ENCODE measurements at regions not wholly inside any gene's neighbourhood (a gene's known extent, or its start where the extent isn't known, plus 50 kb on each side); places are given as distances from the start of the nearest gene placed in this dataset.
A peak's percentile ranks its signal among the peaks of the same experiment; 100 is the strongest.

DNA sequence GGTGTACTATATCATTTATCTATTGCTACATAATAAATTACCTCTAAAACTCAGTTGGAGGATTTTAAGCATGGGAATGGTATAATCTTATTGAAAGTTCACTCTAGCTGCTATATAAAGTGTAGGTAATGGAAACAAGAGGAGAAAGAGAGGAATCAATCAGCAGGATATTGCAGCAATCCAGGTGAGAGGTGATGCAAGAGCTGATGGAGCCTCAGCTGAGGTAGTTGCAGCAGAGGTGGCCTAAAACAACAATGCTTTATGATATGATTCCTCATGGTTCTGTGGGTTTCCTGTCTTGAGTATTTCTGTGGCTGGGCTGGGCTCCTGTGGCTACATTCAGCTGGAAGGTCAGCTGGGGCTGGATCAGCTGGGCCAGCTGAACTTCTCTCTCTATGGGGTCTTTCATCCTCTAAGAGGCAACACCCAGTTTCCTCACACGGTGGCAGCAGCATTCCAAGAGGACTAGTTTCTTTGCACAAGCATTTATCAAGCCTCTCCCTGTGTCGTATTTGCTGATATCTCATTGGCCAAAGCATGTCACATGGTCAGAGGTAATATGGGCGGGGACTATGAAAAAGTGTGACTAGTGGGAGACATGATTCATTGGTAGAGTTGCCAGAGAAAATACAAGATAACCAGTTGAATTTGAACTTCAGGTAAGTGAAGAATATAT, 135.4 kb upstream of the LARGE1 start:
- DNase-seq: no peak

DNA sequence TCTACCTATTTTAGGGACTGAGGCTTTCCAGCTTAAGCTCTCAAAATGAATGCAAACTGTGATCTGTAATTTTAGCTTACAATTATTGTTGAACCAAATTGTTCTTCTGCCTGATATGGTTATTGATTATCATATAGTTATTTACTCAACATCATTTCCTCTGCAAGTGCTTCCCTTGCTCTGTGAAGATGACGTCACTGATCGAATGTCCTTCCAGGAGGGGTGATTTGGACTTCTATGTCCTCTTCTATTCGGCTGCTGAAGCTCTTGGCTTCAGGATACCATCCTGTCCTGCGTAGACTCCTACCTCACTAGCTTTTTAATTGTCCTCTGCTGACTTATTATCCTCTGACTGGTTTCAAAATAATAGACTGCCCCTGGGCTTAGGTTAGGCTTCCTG, 137.4 kb upstream of the LARGE1 start:
- no peak for DNase-seq

DNA sequence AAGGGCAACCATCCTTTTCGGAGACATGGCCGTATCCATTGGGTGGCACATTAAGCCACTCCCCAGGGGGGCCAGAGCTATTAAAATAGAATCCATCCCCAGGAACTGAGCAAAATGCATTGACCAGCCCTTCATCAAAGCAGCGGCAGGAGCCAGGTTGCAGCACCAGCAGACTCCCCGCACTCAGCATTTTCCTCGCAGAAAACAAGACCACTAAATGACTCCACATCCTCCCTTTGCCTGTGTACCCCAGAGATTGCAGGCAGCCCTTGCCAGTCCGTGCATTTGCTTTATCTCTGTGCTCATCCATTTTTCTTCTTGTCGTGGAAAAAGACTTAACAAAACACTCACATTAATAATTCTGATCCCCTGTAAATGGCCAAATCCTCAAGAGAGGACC, 144.4 kb upstream of the LARGE1 start:
- DNase-seq: no peak

DNA sequence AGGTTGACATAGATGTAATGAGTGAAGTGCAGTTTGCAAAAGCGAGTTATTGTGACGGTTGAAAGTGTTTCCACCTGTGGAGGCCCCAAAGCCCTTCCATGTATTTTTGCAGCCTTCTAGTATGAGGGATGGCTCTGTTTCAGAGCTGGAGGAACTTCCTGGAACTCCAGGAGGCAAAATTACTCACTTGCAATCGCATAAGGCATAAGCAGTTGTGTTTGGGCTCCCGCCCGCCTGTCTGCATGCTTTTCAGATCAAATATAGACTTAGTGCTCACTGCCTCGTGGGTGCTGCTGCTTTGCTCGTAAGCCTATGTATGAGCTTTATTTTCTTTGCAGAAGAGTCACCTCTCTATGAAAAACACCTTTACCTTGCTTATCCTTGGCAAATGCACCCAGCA, 146.8 kb upstream of the LARGE1 start:
- DNase-seq: no peak

DNA sequence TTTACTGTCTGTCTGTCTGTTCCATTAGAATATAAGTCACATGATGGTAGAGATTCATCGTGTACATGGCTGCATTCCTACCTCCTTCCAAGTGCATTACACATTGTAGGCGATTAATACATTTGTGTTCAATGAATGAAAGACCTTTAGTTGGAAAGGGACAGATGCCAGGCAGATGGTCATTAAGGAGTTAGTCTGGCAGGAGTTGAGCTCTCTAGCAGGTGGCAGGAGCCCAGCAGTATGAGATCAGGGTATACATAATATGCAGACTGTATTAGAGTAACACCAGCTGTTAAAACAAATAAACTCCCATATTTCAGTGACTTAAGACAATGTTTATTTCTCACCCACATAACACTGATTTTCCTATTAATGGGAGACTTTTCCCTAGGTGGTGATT, 147.7 kb upstream of the LARGE1 start:
- DNase-seq: no peak

DNA sequence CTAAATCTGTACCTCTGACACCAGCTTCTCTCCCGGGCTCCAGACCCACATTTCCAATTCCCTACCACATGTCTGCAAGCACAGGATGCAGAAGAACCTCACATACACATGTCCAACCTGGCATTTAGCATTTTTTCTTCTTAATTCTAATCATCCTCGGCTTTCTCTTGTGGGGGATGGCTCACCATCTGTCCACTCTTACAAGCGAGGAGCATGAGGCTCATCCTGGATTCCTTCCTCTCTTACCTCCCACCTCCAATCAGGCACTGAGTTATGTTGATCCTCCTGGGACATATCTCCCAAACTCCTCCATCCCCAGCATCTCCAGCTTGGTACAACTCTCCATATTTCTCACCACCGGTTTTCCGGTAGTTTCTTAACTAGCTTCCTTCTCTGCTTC, 149.8 kb upstream of the LARGE1 start:
- DNase-seq: no peak

DNA sequence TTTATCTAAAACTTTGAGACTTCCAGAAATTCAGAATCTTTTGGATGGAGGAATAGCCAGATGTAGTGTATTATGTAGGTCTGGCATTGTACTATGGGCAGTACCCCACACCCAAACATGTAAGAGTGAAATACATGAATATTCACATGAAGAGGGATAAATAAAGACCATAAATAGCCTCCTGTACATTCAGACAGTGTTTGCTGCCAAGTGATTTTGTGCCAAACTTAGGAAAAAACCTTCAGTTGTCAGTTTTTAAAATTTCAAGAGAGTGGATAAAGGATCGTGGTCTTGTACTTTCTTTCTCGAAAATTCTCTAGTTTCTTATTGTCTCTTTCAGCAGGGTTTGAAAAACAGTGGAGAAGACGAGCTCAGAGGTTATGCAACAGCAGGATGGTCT, 150.3 kb upstream of the LARGE1 start:
- DNase-seq: no peak

DNA sequence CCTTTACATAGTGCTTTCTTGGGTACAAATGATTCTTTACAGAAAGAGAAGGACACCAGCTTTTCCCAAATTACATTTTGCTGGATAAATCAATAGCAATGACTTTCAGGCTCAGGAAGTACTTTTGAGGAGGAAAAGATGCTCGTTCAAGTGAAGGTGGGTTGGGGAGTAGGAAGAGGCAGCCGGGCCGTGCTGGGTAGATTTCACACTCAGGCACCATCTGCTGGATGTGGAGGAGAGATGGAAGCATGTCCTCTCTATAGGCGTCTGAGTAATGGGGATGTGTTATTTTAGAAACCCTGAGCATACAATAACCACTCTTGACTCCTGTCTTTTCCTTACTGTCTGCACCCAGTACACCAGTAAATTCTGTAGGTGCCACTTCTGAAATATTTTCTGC, 152.3 kb upstream of the LARGE1 start:
- DNase-seq: no peak

DNA sequence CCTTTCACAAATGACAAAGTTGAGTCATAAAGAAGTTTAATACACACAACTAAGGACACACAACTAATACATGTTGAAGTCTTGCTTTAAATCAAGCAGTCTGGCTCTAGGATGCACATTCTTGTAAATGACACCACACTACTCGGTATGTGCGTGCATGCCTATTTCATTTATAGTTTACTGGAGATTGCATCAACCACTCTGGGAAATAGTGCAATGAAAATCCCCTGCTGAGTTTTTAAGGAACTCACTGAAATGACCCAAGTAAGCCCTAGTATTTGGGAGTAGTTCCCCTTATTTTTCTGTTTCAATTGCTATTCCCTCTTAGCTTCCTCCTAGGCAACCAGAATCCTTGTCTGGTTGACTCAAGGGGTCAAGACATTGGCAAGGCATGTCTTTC, 160.2 kb upstream of the LARGE1 start:
- DNase-seq: no peak

DNA sequence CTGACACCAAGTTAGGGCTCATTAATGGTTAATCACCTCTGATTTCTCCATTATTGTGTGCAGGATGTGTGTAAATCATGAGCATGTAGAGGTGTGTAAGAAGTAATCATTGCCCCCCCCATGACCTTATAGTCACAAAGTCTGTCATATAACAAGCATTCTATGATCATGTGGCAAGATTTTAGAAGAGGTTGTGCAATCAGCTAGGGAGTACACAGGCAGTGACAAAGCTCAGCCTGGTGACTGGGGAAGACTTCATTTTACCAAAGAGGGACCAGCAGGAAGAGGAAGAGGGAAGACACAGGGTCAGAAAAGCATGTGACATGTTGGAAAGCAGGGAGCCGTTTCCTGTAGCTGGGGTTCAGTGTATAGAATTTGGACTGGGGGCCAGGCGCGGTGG, 176.5 kb upstream of the LARGE1 start:
- no peak for DNase-seq

DNA sequence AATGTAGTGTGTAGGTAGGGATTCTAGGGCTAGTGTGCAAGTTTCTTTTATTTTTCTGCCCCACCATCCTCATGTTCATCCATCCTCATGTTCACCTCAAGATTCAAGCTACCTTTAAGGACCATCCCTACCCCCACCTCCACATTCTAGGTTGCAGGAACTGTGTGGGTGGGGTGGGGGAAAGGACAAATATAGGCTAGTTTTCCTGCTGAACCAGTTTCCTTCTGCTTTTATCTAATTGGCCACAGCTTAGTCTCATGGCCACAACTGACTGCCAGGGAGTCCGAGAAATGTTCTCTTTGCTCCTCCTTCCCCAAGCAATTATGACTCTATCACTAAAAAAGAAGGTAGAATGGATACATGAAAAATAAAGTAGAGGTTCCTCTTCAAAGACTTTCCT, 179.0 kb upstream of the LARGE1 start:
- no peak for DNase-seq

DNA sequence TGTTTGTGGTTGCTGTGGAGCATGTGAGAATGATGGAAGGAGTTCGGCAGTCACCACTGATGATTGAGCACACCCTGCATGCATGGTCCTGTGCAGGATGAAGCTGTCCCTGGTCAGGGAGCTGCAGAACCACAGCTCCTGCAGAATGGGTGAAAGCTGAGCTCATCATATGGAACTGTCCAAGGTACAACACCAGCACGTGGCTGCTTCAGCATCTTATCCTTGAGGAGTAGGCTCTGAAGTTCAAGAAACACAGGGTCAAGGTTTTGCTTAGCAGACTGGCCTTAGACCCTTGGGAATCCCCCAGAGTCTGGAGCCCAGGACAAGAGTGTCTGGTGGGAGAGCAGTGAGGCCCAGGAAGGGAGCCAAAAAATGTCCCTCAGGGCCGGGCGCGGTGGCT, 182.4 kb upstream of the LARGE1 start:
- no peak for DNase-seq

DNA sequence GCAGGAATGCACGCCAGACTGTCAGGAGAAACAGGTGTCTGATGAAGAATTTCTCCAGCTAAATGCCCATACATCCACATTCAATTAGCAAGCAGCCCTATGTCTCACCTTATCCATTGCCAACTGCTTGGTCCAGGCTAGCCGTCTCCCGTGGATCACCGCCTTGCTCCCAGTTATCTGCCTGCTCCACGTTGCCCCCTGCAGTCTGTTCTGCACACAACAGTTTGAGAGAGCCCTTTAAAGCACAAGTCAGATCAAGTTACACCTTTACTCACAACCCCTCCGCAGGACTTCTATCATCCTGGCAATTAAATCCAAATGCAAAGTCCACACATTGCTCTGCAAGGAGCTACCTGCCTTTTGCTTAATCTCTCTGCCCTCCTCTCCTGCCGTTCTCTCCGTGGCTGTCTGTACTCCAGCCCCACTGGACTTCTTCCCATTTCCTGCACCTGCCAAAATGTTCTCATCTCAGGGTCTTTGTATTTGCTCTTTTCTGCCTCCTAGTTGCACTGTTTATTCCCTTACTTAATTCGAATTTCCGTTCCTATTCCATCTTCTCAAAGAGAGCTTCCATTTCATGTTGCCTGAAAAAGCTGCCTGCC, 185.3 kb upstream of the LARGE1 start:
- no peak for DNase-seq

DNA sequence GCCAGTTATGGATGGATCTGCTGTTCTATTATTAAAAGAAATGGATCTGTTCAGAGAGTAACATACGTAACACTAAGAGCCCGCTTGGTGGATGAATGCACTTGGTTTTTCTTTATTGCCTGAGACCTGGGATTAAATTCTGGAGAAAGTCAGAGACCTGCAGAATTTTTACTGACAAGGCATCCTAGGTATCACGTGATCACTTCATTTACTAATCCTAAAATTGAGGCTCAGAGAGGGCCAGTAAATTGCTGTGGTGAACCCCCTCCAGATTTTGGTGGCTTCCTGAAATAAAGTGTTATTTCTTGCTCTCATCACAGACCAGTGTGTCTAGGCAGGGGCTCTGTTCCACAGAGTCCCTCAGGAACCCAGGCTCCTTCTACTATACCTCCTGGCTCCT, 187.9 kb upstream of the LARGE1 start:
- DNase-seq: no peak

DNA sequence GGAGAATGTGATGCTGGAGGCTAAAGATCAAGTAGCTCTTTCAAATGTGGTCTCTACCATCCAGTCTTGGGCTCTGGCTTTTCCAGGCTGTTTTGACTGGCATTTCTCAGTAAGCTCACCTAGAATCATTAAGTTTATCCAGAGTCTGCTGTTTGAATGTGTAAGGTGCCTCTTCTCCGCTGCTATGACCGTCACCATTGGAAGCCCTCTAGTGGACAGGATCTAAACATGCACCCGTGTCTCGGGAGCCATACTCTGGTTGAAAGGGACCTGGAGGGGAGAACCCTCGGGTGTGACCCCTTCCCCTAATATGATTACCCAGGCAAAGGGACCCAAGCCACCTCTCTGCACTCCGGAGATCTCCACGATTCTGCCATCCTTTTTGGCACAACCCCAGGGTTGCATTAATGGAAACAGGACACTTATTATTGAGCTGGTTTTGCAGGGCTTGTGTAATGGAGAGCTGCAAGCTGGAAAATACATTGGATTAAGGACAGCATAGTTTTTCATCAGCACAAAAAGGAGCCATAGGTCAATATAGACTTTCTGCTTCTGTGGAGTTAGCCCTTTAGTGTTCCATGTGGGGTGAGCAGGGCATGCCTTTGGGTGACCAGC, 191.0 kb upstream of the LARGE1 start:
- DNase-seq: peak; percentile 22

DNA sequence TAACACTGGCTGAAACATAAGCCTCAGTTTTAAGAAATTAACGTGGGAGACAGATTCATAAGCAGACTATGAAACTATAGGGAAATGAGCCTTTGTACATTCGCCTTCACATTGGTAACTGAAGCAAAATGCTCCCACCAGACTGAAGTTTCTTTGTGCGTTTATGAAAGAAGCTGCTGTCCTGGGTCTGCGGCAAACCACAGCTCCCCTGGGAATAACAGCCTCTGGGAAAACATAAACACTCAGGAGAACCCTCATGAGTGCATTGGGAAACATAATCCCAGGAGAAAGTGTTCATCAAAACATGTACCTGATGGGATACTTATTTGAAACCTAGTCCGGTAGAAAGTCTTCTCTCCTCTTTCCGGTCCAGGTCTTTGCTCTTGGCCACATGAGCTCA, 193.1 kb upstream of the LARGE1 start:
- no peak for DNase-seq

DNA sequence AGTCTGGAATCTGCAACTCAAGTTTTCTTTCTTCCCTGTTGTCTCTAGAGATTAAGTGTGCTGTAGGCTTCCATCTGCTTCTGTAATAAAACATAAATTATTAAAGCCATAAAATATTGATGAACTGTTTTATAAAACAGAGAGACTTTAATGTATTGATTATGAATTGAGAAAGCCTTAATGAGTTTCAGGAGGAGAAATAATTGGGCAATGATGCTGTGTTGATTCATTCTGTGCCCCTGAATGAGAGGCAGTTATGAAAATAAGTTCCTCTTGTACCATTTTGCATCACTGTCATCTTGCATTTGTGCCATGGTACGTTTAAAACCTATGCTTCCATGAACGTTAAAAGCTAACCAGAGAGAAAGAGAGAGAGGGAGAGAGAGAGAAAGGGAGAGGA, 194.1 kb upstream of the LARGE1 start:
- no peak for DNase-seq

DNA sequence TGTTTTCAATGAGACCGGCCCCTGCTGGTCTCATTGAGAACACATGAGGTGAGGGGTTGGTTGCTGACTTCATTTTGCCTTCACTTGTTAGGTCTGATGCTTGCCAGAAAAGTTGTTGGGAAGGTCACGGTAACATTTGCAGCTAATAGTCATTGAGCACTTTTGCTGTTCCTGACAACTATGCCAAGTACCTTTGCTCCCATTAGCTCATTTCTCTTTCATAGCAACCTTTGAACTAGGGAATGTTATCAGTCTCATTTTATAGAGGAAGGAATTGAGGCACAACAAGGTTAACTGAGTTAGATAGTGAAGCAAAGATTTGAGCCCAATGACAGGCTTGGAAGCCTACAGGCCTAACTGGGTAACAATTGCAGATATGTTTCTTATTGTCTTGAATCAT, 195.4 kb upstream of the LARGE1 start:
- no peak for DNase-seq

DNA sequence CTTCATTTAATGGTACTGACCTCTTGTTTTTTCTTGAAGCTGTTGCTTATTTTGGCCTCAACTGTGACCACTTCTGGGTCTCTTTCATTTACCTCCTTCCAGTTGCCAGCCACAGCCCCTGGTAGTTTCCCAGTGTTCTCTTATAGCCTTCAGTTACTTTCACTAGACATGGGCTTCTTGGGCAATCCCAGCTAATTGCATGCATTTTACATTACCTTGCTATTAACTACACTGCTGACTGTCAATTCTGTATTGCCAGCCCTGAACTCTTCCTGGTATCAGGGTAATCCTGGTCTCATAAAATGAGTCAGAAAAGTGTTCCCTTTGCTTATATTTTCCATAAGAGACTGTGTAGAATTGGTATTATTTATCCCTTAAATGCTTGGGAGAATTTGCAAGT, 195.8 kb upstream of the LARGE1 start:
- no peak for DNase-seq

DNA sequence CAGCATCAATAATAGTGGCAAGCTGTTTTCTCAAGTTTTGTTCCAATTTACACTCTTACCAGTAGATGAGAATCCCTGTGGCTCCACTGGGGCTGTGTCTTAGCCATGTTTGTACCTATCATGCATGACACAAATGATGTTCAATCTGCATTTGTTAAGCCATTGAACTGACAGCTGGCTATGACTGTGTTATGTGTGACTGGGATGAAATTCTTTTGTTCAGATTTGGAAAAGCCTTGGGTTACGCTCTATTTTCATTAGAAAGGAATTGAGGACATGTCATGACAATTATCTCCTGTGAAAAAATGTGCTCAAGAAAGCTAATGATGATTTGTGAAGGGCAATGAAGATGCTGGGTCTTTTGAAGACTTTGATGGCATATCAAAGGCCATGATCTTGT, 201.8 kb upstream of the LARGE1 start:
- no peak for DNase-seq

DNA sequence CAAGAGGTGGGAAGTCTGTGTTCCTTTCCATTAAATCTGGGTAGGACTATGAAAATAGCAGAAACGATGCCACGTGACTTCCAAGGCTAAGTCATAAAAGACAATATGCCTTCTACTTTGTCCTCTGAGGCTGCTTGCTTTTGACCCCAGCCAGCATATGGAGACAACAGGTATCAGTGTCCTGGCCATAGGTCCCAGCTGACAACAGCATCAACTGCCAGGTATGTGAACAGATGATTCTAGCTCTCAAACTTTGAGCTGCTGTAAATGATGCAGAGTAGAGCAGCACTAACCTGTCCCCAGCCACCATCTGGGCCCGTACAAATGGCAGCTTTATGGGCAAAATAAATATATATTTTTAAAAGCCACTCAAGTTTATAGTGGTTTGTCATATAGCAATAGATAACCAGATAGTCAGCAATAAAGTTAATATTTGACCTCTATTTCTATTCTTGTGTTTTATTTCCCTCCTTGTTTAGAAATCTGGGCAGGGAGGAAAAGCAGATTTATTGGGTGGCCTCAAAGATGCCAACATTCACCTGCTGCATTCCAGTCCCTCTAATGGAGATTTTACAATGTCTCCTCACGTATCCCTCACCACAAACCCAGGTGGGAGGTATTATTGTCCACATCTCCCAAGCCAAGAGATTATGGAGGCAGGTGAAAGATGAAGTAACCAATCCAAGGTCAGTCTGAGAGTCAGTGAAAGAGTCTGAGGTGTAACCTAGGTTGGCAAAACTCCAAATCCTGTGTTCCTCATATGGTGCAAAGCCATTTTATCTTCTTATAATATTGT, 209.6 kb upstream of the LARGE1 start:
- no peak for DNase-seq

DNA sequence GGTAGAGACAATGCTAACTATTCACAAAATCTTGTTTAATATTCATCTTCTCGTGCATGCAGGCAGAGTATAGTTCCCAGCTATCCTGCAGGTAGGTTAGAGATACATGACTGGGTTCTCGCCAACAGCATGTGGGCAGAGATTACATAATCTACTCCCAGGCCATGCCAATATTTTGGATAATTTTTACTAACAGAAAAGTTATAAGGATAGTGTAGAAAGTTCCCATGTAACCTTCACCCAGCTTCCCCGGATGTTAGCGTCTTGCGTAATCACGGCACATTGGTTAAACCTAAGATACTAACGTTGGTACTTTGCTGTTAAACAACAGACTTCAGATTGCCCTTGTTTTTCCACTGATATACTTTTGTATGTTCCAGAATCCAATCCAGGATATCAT, 215.5 kb upstream of the LARGE1 start:
- no peak for DNase-seq

DNA sequence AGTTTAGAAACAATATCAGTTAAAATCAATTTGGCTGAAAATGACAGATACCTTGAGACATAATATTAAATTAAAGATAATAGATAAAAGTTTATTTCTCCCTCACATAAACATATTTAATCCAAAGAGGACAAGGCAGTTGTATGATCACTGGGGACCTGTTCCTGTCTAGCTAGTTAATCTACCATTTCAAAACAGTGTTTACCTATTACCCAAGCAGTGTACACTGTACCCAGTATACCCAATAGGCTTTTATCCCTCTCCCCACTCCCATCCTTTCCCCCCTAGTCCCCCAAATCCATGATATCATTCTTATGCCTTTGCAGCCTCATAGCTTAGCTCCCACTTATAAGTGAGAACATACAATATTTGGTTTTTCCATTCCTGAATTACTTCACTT, 229.7 kb upstream of the LARGE1 start:
- DNase-seq: no peak

DNA sequence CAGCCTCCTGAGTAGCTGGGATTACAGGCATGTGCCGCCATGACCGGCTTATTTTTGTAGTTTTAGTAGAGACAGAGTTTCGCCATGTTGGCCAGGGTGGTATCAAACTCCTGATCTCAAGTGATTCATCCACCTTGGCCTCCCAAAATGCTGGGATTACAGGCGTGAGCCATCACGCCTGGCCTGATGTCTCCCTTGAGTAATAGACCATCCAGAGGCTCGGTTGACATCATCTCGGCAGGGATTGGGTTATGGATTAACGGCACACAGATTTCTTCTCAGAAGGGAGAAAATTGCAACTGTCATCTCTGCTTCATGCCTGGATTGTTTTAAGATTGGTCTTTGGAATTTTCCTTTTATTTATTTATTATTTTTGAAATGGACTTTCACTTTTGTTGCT, 239.2 kb upstream of the LARGE1 start:
- no peak for DNase-seq
